Mucosa of descending colon (tissue), 3 donors: ENCODE measurements at regions not wholly inside any gene's neighbourhood (a gene's known extent, or its start where the extent isn't known, plus 50 kb on each side); places are given as distances from the start of the nearest gene placed in this dataset.
A peak's percentile ranks its signal among the peaks of the same experiment; 100 is the strongest.
"Not testable (repeated sequence)": the region's sequence is repeated elsewhere in the genome, so short reads cannot be mapped to it uniquely, and the experiment has no call there.

Experiments
- ATAC-seq: fragments of 200-7000 bp; cut with Tn5 transposase; one replicate; pipeline ENCODE4 v1.9.1; 2020; ENCODE audit warnings: mild to moderate bottlenecking, moderate library complexity
- DNase-seq, 3 donors: peaks; one replicate each; pipeline ENCODE4 v3.0.0-alpha.2; 2020
- H3K36me3 ChIP-seq: fragments of 200-600 bp; one replicate; pipeline ENCODE4 v1.8.0; 2021; ENCODE audit warnings: low read depth, mild to moderate bottlenecking
- H3K4me1 ChIP-seq: fragments of 200-600 bp; one replicate; pipeline ENCODE4 v1.8.0; 2021; ENCODE audit warnings: low read depth, mild to moderate bottlenecking
- H3K4me3 ChIP-seq: fragments of 200-600 bp; one replicate; pipeline ENCODE4 v1.8.0; 2021; ENCODE audit warnings: mild to moderate bottlenecking
- H3K9me3 ChIP-seq: fragments of 200-600 bp; one replicate; pipeline ENCODE4 v1.8.0; 2021; ENCODE audit warnings: mild to moderate bottlenecking
- CTCF ChIP-seq: fragments of 200-600 bp; IDR thresholded peaks from one replicate; pipeline ENCODE4 v1.8.0; 2022; ENCODE audit warnings: antibody characterized with exemption, mild to moderate bottlenecking
- intact Hi-C, 2 donors: fragments of 100-400 bp; cut with DNase I in 1 of 2; cut with micrococcal nuclease in 1 of 2; formaldehyde crosslinking; loops; one replicate each; pipeline versions ENCODE4 v1.11.0 to v1.11.1; 2022; cut with DNase I, micrococcal nuclease
- donor health status: DM: no; HTN: no; CAD: no; lungs with moderate emphysema.
- donor health status: DM: no; HTN: no; CAD: no.
- donor health status: DM: no; HTN: yes; CAD: no.

GRCh38 chr5:105872569-105873270 lies 1798.0 kb downstream of the EFNA5 start:
- H3K4me3 ChIP-seq, result no peak overlapping the region
- H3K4me1 ChIP-seq, result no peaks in the 10 kb centered on the region
- H3K9me3 ChIP-seq, result no peaks in the 10 kb centered on the region
- H3K36me3 ChIP-seq, result no peaks in the 10 kb centered on the region
- no peak for TF ChIP-seq CTCF
- intact Hi-C loops, result no loop called here
- DNase-seq, result peak in 2 of 3 donors; percentile 10 to 29
- ATAC-seq, result peak; percentile 17

GRCh38 chr5:105868038-105868780 lies 1802.5 kb downstream of the EFNA5 start:
- Histone ChIP-seq H3K4me1 (no peaks in the 10 kb centered on the region), H3K36me3 (no peaks in the 10 kb centered on the region), H3K9me3 (no peaks in the 10 kb centered on the region), H3K4me3 (no peak overlapping the region)
- no peak for ATAC-seq
- intact Hi-C loops, result no loop called here
- TF ChIP-seq CTCF, result no peak
- DNase-seq, result no peak

- intact Hi-C loops, result no loop called here
- Histone ChIP-seq H3K36me3 (no peaks in the 10 kb centered on the region), H3K9me3 (no peaks in the 10 kb centered on the region), H3K4me3 (no peak overlapping the region), H3K4me1 (no peaks in the 10 kb centered on the region)
- DNase-seq (no peak), ATAC-seq (no peak)
- no peak for TF ChIP-seq CTCF
Observed at GRCh38 chr5:105865834-105866233, 1804.9 kb downstream of the EFNA5 start.

- DNase-seq, H3K4me1 ChIP-seq, H3K9me3 ChIP-seq, H3K36me3 ChIP-seq, ATAC-seq, intact Hi-C loops, H3K4me3 ChIP-seq: not testable (repeated sequence)
Observed at GRCh38 chr5:105859350-105859749, 1811.4 kb downstream of the EFNA5 start.

- Histone ChIP-seq H3K9me3 (no peaks in the 10 kb centered on the region), H3K36me3 (no peaks in the 10 kb centered on the region), H3K4me1 (no peaks in the 10 kb centered on the region), H3K4me3 (no peak overlapping the region)
- ATAC-seq, result no peak
- no peak for DNase-seq
- no peak for TF ChIP-seq CTCF
- intact Hi-C loops, result no loop called here
Observed at GRCh38 chr5:105849701-105850100, 1821.0 kb downstream of the EFNA5 start.

GRCh38 chr5:105840800-105841199 lies 1829.9 kb downstream of the EFNA5 start:
- Histone ChIP-seq H3K4me3 (no peak overlapping the region), H3K36me3 (no peaks in the 10 kb centered on the region), H3K9me3 (no peaks in the 10 kb centered on the region), H3K4me1 (no peaks in the 10 kb centered on the region)
- DNase-seq, result no peak
- ATAC-seq, result no peak
- intact Hi-C loops, result no loop called here
- TF ChIP-seq CTCF, result no peak
